ENCODE measurements at regions not wholly inside any gene's neighbourhood (a gene's known extent, or its start where the extent isn't known, plus 50 kb on each side); places are given as distances from the start of the nearest gene placed in this dataset.

- TF ChIP-seq, protein P1, sequence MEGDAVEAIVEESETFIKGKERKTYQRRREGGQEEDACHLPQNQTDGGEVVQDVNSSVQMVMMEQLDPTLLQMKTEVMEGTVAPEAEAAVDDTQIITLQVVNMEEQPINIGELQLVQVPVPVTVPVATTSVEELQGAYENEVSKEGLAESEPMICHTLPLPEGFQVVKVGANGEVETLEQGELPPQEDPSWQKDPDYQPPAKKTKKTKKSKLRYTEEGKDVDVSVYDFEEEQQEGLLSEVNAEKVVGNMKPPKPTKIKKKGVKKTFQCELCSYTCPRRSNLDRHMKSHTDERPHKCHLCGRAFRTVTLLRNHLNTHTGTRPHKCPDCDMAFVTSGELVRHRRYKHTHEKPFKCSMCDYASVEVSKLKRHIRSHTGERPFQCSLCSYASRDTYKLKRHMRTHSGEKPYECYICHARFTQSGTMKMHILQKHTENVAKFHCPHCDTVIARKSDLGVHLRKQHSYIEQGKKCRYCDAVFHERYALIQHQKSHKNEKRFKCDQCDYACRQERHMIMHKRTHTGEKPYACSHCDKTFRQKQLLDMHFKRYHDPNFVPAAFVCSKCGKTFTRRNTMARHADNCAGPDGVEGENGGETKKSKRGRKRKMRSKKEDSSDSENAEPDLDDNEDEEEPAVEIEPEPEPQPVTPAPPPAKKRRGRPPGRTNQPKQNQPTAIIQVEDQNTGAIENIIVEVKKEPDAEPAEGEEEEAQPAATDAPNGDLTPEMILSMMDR (optimal IDR thresholded peaks at IDR 0.05 in 1 of 3, IDR thresholded peaks at IDR 0.05 in 1 of 3, conservative IDR thresholded peaks at IDR 0.05 in 1 of 3; ENCODE audit: extremely low read depth in 1 of 3, insufficient read depth in 2 of 3, low read length in 3 of 3): no peak
- no peak for TF ChIP-seq EZH2 (IDR thresholded peaks at IDR 0.05; ENCODE audit: low read length)
Observed at GRCh38 chr3:168501570-168501969, 405.8 kb upstream of the GOLIM4 start.

Measured in keratinocyte (primary cell).